HEK293T (cell line): ENCODE measurements at regions not wholly inside any gene's neighbourhood (a gene's known extent, or its start where the extent isn't known, plus 50 kb on each side); places are given as distances from the start of the nearest gene placed in this dataset.

Experiments
- CTBP1 ChIP-seq: fragments of 450-650 bp; IDR thresholded peaks from 2 replicates; pipeline ENCODE4 v1.6.1; 2016; ENCODE audit warnings: borderline replicate concordance
- FOXM1 ChIP-seq: fragments of 450-650 bp; IDR thresholded peaks from 2 replicates; pipeline ENCODE4 v1.6.1; 2017; ENCODE audit warnings: mild to moderate bottlenecking, borderline replicate concordance
- HDGF ChIP-seq: fragments of 450-650 bp; IDR thresholded peaks from 2 replicates; pipeline ENCODE4 v1.6.1; 2017; ENCODE audit warnings: antibody characterized with exemption, borderline replicate concordance
- NFRKB ChIP-seq: fragments of 450-650 bp; IDR thresholded peaks from 2 replicates; pipeline ENCODE4 v1.6.1; 2016; ENCODE audit warnings: mild to moderate bottlenecking, moderate library complexity
- SP1 ChIP-seq: fragments of 450-650 bp; IDR thresholded peaks from 2 replicates; pipeline ENCODE4 v1.6.1; 2017
- SUZ12 ChIP-seq: fragments of 450-650 bp; IDR thresholded peaks from 2 replicates; pipeline ENCODE4 v1.6.1; 2016; ENCODE audit warnings: mild to moderate bottlenecking

DNA sequence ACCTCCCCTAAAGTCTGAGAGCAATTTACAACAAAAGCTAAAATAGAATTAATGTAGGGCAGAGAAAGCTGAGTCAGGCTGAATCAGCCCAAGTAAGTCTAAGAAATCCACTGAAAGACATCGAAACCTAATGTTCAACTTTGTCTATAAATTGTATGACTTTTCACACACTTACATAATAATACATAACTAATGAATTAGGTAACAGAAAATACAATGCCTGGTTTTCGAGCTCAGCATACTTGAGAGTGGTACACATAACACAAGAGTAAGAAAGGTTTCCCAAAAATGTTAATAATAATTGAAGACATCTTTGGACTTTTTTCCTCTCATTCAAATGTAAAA, 55.3 kb upstream of the VGLL4 start:
- TF ChIP-seq HDGF (no peak), SP1 (no peak), CTBP1 (no peak), NFRKB (no peak), FOXM1 (no peak), SUZ12 (no peak)
